DOHH2 (cell line): ENCODE measurements at regions not wholly inside any gene's neighbourhood (a gene's known extent, or its start where the extent isn't known, plus 50 kb on each side); places are given as distances from the start of the nearest gene placed in this dataset.

Source experiments
- CTCF ChIP-seq: fragments of 200-600 bp; sonication (generic); IDR thresholded peaks from one replicate; pipeline ENCODE4 v1.5.1; 2014; ENCODE audit warnings: antibody characterized with exemption, mild to moderate bottlenecking, low read depth, low read length; ENCODE audit not compliant: poor library complexity, severe bottlenecking
- EZH2phosphoT487 ChIP-seq: fragments of 200-600 bp; sonication (generic); IDR thresholded peaks from 2 replicates; pipeline ENCODE4 v1.6.1; 2017; ENCODE audit warnings: borderline replicate concordance, mild to moderate bottlenecking, antibody characterized with exemption, low read length, moderate library complexity, mixed read lengths

GRCh38 chr1:228919914-228920313, 184.6 kb downstream of the RHOU start:
- TF ChIP-seq EZH2phosphoT487 (no peak), CTCF (no peak)
